Tibial nerve (tissue), 4 donors: ENCODE measurements at regions not wholly inside any gene's neighbourhood (a gene's known extent, or its start where the extent isn't known, plus 50 kb on each side); places are given as distances from the start of the nearest gene placed in this dataset.

Source experiments
- DNase-seq, 2 donors: peaks; one replicate each; pipeline ENCODE4 v3.0.0-alpha.2; 2019; ENCODE audit warnings: low spot score in 2 of 2
- H3K27ac ChIP-seq, 4 donors: fragments of 200-600 bp; sonication (generic) in 3 of 4; one replicate each; pipeline ENCODE4 v1.5.1; 2017 to 2019; ENCODE audit warnings: mild to moderate bottlenecking in 1 of 4
- H3K27me3 ChIP-seq, 2 donors: fragments of 200-600 bp; sonication (generic) in 1 of 2; one replicate each; pipeline versions ENCODE4 v1.5.1 to v1.6.0; 2017 to 2019
- H3K36me3 ChIP-seq, 3 donors: fragments of 200-600 bp; sonication (generic); one replicate each; pipeline ENCODE4 v1.5.1; 2018 to 2019
- H3K4me1 ChIP-seq, 4 donors: fragments of 200-600 bp; sonication (generic) in 3 of 4; one replicate each; pipeline ENCODE4 v1.5.1; 2017 to 2019
- H3K4me3 ChIP-seq, 4 donors: fragments of 200-600 bp; sonication (generic) in 3 of 4; one replicate each; pipeline ENCODE4 v1.5.1; 2017 to 2019; ENCODE audit warnings: mild to moderate bottlenecking in 1 of 4, moderate library complexity in 1 of 4
- H3K9me3 ChIP-seq, 4 donors: fragments of 200-600 bp; sonication (generic) in 3 of 4; one replicate each; pipeline ENCODE4 v1.5.1; 2017 to 2019
- EP300 ChIP-seq, 2 donors: sonication (generic); formaldehyde crosslinking; IDR thresholded peaks; one replicate each; pipeline ENCODE4 v1.6.1; 2017; ENCODE audit warnings: antibody characterized with exemption in 2 of 2, mild to moderate bottlenecking in 1 of 2
- POLR2A ChIP-seq, 2 donors: fragments of 450-650 bp; IDR thresholded peaks; one replicate each; pipeline ENCODE4 v1.6.1; 2017; ENCODE audit warnings: antibody characterized with exemption in 2 of 2, mild to moderate bottlenecking in 2 of 2, moderate library complexity in 2 of 2
- WGBS, 2 donors: methylation state at CpG; one replicate each; pipeline ENCODE4 v1.1.5; 2018; 5-methylcytosine and 5-hydroxymethylcytosine counted together
- TF ChIP-seq, protein P1 (sequence below), 5 experiments: fragments of 200-600 bp in 3 of 5; fragments of 450-650 bp in 2 of 5; sonication (generic) in 3 of 5; IDR thresholded peaks; one replicate each; pipeline ENCODE4 v1.5.1; 2016 to 2019; ENCODE audit warnings: antibody characterized with exemption in 5 of 5, mild to moderate bottlenecking in 3 of 5, moderate library complexity in 2 of 5

DNA sequence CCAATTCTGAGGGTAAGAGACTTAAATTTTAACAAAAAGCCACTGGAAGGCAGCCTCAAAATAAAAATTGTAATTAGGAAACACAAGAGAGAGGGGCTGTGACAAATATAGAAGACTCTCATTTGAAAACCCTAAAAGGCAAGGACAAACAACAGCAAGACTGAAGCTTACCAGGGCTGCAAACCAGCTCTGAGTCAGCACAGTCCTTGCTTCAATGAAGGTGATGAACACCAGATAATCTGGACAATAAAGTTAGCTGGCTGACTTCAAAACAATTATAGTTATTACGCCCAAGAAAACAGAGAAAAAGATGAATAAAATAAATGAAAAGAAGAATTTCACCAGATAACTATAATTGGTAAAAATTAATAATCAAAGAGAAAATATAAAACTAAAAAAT, 149.3 kb upstream of the NSMCE3 start:
- H3K27me3 ChIP-seq: no peaks in the 10 kb centered on the region
- no peaks in the 10 kb centered on the region for H3K4me1 ChIP-seq
- DNase-seq: no peak
- no peak overlapping the region for H3K27ac ChIP-seq
- 90 to 94% methylated on average over 1 of the region's 1 CpG for whole genome bisulfite sequencing, 2 donors
- H3K4me3 ChIP-seq: no peak overlapping the region
- no peaks in the 10 kb centered on the region for H3K9me3 ChIP-seq
- TF ChIP-seq POLR2A (IDR thresholded peaks at IDR 0.05) (no peak), EP300 (IDR thresholded peaks at IDR 0.05) (no peak)
- TF ChIP-seq, protein P1, sequence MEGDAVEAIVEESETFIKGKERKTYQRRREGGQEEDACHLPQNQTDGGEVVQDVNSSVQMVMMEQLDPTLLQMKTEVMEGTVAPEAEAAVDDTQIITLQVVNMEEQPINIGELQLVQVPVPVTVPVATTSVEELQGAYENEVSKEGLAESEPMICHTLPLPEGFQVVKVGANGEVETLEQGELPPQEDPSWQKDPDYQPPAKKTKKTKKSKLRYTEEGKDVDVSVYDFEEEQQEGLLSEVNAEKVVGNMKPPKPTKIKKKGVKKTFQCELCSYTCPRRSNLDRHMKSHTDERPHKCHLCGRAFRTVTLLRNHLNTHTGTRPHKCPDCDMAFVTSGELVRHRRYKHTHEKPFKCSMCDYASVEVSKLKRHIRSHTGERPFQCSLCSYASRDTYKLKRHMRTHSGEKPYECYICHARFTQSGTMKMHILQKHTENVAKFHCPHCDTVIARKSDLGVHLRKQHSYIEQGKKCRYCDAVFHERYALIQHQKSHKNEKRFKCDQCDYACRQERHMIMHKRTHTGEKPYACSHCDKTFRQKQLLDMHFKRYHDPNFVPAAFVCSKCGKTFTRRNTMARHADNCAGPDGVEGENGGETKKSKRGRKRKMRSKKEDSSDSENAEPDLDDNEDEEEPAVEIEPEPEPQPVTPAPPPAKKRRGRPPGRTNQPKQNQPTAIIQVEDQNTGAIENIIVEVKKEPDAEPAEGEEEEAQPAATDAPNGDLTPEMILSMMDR (IDR thresholded peaks at IDR 0.05): no peak
- H3K36me3 ChIP-seq: no peaks in the 10 kb centered on the region

DNA sequence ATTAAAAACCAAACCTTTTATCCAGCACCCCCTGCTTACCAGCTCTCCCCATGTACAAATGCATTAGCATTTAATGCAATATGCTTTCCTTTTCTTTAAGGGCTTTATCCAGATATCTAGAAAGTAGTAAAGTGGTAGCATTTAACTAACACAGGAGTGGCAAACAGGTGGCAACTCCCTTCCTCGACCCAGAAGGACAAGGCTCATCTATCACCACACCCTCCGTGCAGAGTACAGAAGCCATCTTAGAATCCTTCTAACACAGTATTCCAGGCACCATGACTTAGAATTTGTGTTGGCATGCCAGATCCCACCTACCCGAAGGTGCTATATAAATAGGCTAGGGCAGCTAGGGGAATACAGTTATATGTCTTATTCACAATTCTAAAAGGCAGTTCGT, 148.6 kb upstream of the NSMCE3 start:
- 83 to 84% methylated on average over 4 of the region's 4 CpGs for WGBS, 2 donors
- Histone ChIP-seq H3K4me1 (no peaks in the 10 kb centered on the region), H3K9me3 (no peaks in the 10 kb centered on the region), H3K4me3 (no peak overlapping the region), H3K27ac (no peak overlapping the region), H3K36me3 (no peaks in the 10 kb centered on the region), H3K27me3 (no peaks in the 10 kb centered on the region)
- no peak for DNase-seq
- no peak for TF ChIP-seq POLR2A (IDR thresholded peaks at IDR 0.05)
- no peak for TF ChIP-seq EP300 (IDR thresholded peaks at IDR 0.05)
- TF ChIP-seq, protein P1 (IDR thresholded peaks at IDR 0.05): no peak

DNA sequence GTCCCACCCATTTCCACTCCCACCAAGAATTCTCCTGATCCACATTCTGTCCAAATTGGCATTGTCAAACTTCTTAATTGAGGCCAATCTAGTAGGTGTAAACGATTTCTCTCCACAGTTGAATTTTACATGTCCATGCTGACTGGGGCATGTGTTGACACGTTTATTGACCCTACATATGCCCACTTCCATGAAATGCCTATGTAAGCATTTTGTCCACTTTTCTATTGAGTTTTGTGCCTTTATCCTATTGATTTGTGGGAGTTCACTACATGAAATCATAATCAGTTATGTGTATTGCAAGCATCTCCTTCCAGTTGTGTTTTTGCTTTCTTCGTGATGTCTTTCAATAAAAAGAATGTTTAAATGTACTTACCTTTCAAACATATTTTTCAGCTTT, 141.7 kb upstream of the NSMCE3 start:
- Histone ChIP-seq H3K36me3 (no peaks in the 10 kb centered on the region), H3K9me3 (no peaks in the 10 kb centered on the region), H3K4me1 (no peaks in the 10 kb centered on the region), H3K27me3 (no peaks in the 10 kb centered on the region), H3K4me3 (no peak overlapping the region), H3K27ac (no peak overlapping the region)
- 87 to 88% methylated on average over 3 of the region's 3 CpGs for WGBS, 2 donors
- TF ChIP-seq POLR2A (IDR thresholded peaks at IDR 0.05) (no peak), EP300 (IDR thresholded peaks at IDR 0.05) (no peak)
- TF ChIP-seq, protein P1 (IDR thresholded peaks at IDR 0.05): no peak
- no peak for DNase-seq

DNA sequence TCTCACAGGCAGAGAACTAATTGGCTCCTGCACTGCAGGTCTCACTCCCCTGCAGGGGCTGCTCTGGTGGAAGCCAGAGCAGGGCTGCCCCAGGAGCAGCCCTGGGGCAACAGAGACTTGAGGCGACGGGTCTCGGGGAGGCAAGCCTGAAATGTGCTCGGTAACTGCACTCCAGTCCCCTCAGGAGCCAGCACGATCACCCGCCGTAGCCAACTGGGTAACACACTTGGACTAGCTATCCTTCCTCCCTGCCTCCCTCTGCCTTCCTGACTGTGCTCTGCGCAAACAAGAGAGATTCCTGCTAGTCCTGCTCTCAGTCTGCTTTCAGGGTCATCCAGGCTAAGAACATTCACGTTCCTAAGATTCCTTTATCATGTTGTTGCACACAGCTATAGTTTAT, 140.7 kb upstream of the NSMCE3 start:
- Histone ChIP-seq H3K9me3 (no peaks in the 10 kb centered on the region), H3K27ac (no peak overlapping the region), H3K4me1 (no peaks in the 10 kb centered on the region), H3K36me3 (no peaks in the 10 kb centered on the region), H3K4me3 (no peak overlapping the region), H3K27me3 (no peaks in the 10 kb centered on the region)
- DNase-seq: no peak
- TF ChIP-seq EP300 (IDR thresholded peaks at IDR 0.05): no peak
- TF ChIP-seq, protein P1 (IDR thresholded peaks at IDR 0.05): no peak
- TF ChIP-seq POLR2A (IDR thresholded peaks at IDR 0.05): no peak
- WGBS, 2 donors: 31 to 38% methylated on average over 9 of the region's 9 CpGs

DNA sequence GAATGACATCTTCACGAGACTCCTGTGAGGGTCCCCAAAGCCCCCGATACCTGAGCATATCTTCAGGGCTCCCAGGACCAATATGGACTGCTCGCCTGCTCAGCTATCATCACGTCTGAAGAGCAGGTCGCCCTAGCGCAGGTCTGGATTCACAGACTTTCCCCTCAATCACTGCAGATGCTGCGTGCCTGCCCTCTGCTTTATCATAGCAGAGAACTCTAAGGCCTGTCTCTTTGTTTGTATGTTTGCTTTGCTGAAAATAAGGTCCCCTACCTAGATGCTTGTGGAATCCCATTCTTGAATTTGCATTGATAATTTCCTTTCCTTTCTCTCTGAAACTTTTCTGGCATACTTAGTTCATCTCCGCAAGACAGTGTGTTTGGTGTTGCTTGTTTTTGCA, 140.3 kb upstream of the NSMCE3 start:
- WGBS, 2 donors: 76 to 84% methylated on average over 8 of the region's 8 CpGs
- no peak overlapping the region for H3K4me3 ChIP-seq
- no peaks in the 10 kb centered on the region for H3K4me1 ChIP-seq
- H3K9me3 ChIP-seq: no peaks in the 10 kb centered on the region
- no peak for DNase-seq
- TF ChIP-seq, protein P1 (IDR thresholded peaks at IDR 0.05): no peak
- TF ChIP-seq POLR2A (IDR thresholded peaks at IDR 0.05): no peak
- TF ChIP-seq EP300 (IDR thresholded peaks at IDR 0.05): no peak
- no peaks in the 10 kb centered on the region for H3K27me3 ChIP-seq
- H3K36me3 ChIP-seq: no peaks in the 10 kb centered on the region
- H3K27ac ChIP-seq: no peak overlapping the region
